GM10266 (cell line): ENCODE measurements at regions not wholly inside any gene's neighbourhood (a gene's known extent, or its start where the extent isn't known, plus 50 kb on each side); places are given as distances from the start of the nearest gene placed in this dataset.
"Not testable (repeated sequence)": the region's sequence is repeated elsewhere in the genome, so short reads cannot be mapped to it uniquely, and the experiment has no call there.

Experiments used
- DNase-seq: peaks from one replicate; pipeline ENCODE4 v3.0.0; 2012; ENCODE audit errors: extremely low spot score
- CTCF ChIP-seq: IDR thresholded peaks from 2 replicates; pipeline ENCODE4 v1.5.1; 2012; ENCODE audit warnings: mild to moderate bottlenecking, low read depth; ENCODE audit not compliant: control insufficient read depth, insufficient read depth; ENCODE audit errors: missing control alignments

- TF ChIP-seq CTCF: no peak
- DNase-seq: no peak
These were observed 99.0 kb upstream of the MEF2A start for GRCh38 chr15:99466701-99467337.

- TF ChIP-seq CTCF: no peak
- no peak for DNase-seq
These were observed 98.5 kb upstream of the MEF2A start for GRCh38 chr15:99467338-99467720.

DNA sequence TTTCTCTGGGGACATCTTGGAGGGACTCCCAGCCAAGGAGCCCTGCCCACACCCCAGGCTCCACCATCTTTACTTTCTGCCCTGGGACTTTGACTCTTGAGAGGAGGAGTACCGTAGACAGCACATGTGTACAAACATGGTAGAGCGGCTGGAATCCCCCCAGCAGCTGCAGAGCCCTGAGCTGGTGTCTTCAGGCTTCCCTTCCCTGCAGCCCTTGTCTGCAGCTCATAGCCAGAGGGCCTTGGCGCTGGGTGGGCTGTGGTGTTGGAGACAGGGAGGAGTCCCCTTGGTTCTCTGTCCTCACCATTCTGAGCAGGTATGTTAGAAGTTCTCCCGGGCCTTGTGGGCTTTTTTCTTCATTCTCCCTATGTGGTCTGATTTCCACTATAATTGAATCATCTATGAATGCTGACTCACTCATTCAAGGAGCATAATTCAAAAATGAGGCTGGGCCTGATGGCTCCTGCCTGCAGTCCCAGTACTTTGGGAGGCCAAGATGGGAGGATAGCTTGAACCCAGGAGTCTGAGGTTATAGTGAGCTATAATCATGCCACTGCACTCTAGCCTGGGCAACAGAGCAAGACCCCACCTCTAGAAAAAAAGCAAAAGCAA is 97.8 kb upstream of the MEF2A start:
- DNase-seq: no peak
- no peak for TF ChIP-seq CTCF

DNA sequence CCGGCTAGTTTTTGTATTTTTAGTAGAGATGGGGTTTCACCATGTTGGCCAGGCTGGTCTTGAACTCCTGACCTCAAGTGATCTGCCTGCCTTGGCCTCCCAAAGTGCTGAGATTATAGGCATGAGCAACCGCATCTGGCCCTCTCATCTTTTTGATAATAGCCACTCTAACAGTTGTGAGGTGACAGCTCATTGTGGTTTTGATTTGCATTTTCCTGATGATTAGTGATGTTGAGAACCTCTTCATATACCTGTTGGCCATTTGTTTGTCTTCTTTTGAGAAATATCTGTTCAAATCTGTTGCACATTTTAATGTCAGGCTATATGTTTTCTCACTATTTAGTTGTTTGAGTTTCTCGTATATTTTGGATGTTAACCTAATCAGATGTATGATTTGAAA is 95.6 kb upstream of the MEF2A start:
- not testable (repeated sequence) for DNase-seq

DNA sequence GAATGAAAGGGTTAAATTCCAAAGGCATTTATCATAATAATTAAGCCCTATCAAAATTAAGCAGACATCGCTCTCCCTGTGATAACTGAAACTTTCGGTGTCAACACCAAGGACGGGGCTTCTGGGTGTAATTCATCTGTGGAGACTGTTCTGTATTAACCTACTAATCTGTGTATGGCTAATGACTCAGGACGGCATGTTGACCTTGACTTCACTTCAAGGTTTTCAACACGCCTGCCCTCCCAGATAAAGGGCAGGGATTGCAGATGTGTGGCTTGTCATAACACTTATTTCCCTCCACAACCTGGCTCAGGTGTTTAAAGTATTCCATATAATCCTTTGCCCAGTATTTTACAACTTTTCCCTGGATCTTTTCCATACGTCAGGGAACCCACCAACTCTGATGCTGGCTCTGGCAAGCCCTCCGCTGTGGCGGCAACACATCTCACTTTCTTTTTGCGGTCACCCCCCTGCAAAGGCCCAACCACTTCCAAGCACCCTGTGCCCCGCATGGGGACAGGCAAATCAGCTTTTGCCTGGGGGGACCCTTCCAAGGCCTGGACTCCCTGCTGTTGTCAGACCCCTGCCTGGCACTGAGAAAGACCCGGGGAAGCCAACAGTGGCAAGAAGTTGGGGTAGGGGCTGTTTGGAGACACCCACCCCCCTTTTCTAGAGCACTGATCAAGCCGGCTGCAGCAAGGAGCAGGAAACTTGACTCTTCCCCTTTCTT is 93.2 kb upstream of the MEF2A start:
- DNase-seq: no peak
- TF ChIP-seq CTCF: no peak

GRCh38 chr15:99473981-99474906 is 91.5 kb upstream of the MEF2A start:
- DNase-seq: no peak
- TF ChIP-seq CTCF: no peak
